NCI-H526 (cell line): ENCODE measurements at regions not wholly inside any gene's neighbourhood (a gene's known extent, or its start where the extent isn't known, plus 50 kb on each side); places are given as distances from the start of the nearest gene placed in this dataset.

Experiments used
- DNase-seq, 2 experiments: peaks; one replicate each; lab custom pipeline; 2025; lab: John Stamatoyannopoulos, UW

GRCh38 chr19:28221736-28222135 lies 991.2 kb downstream of the UQCRFS1 start:
- no peak for DNase-seq

GRCh38 chr19:28218728-28219127 lies 994.2 kb downstream of the UQCRFS1 start:
- DNase-seq, result peak in 1 of 2 experiments; percentile 32

GRCh38 chr19:28217022-28217421 lies 995.9 kb downstream of the UQCRFS1 start:
- peak; percentile 11 to 32 for DNase-seq

- no peak for DNase-seq
Observed at GRCh38 chr19:28213470-28214082, 999.4 kb downstream of the UQCRFS1 start.

GRCh38 chr19:28210886-28211285 lies 1002.1 kb downstream of the UQCRFS1 start:
- DNase-seq, result no peak

GRCh38 chr19:28208745-28209144 lies 1004.2 kb downstream of the UQCRFS1 start:
- DNase-seq, result no peak

GRCh38 chr19:28207244-28207643 lies 1005.7 kb downstream of the UQCRFS1 start:
- DNase-seq, result no peak

- no peak for DNase-seq
Observed at GRCh38 chr19:28201462-28201943, 1011.4 kb downstream of the UQCRFS1 start.

GRCh38 chr19:28199323-28199722 lies 1013.6 kb downstream of the UQCRFS1 start:
- DNase-seq, result no peak

GRCh38 chr19:28196961-28197360 lies 1016.0 kb downstream of the UQCRFS1 start:
- DNase-seq, result no peak

GRCh38 chr19:28196101-28196500 lies 1016.9 kb downstream of the UQCRFS1 start:
- no peak for DNase-seq

GRCh38 chr19:28185646-28186045 lies 1027.3 kb downstream of the UQCRFS1 start:
- DNase-seq, result no peak

GRCh38 chr19:28184997-28185396 lies 1028.0 kb downstream of the UQCRFS1 start:
- no peak for DNase-seq

GRCh38 chr19:28176193-28176592 lies 1036.8 kb downstream of the UQCRFS1 start:
- no peak for DNase-seq

- DNase-seq, result no peak
Observed at GRCh38 chr19:28171983-28172382, 1041.0 kb downstream of the UQCRFS1 start.

- peak; percentile 18 to 57 for DNase-seq
Observed at GRCh38 chr19:28170066-28170465, 1042.9 kb downstream of the UQCRFS1 start.

- peak in 1 of 2 experiments; percentile 15 for DNase-seq
Observed at GRCh38 chr19:28169168-28169887, 1043.6 kb downstream of the UQCRFS1 start.

GRCh38 chr19:28168557-28168956 lies 1044.4 kb downstream of the UQCRFS1 start:
- DNase-seq, result no peak

GRCh38 chr19:28166025-28166424 lies 1046.9 kb downstream of the UQCRFS1 start:
- DNase-seq, result no peak

- no peak for DNase-seq
Observed at GRCh38 chr19:28164214-28164613, 1048.7 kb downstream of the UQCRFS1 start.

- no peak for DNase-seq
Observed at GRCh38 chr19:28159065-28159464, 1053.9 kb downstream of the UQCRFS1 start.

- DNase-seq, result no peak
Observed at GRCh38 chr19:28155265-28155664, 1057.7 kb downstream of the UQCRFS1 start.

- no peak for DNase-seq
Observed at GRCh38 chr19:28154077-28154476, 1058.9 kb downstream of the UQCRFS1 start.

GRCh38 chr19:28153123-28153522 lies 1059.8 kb downstream of the UQCRFS1 start:
- DNase-seq, result no peak
